HG02678 (cell line): ENCODE measurements at regions not wholly inside any gene's neighbourhood (a gene's known extent, or its start where the extent isn't known, plus 50 kb on each side); places are given as distances from the start of the nearest gene placed in this dataset.

Source experiments
- ATAC-seq: cut with Tn5 transposase; IDR thresholded peaks from one replicate; pipeline ENCODE4 v1.9.1; 2021; ENCODE audit warnings: mild to moderate bottlenecking, moderate library complexity; ENCODE audit not compliant: unreplicated experiment

GRCh38 chr4:44070843-44071242, 377.8 kb downstream of the KCTD8 start:
- no peak for ATAC-seq

GRCh38 chr4:44071959-44072955, 376.4 kb downstream of the KCTD8 start:
- ATAC-seq: no peak

- no peak for ATAC-seq
Measured at GRCh38 chr4:44086753-44087152, 361.9 kb downstream of the KCTD8 start.

- no peak for ATAC-seq
Measured at GRCh38 chr4:44093390-44093789, 355.2 kb downstream of the KCTD8 start.

- no peak for ATAC-seq
Measured at GRCh38 chr4:44098973-44099372, 349.6 kb downstream of the KCTD8 start.

- no peak for ATAC-seq
Measured at GRCh38 chr4:44100456-44100855, 348.2 kb downstream of the KCTD8 start.

GRCh38 chr4:44118971-44119680, 329.5 kb downstream of the KCTD8 start:
- ATAC-seq: no peak

GRCh38 chr4:44120646-44121045, 328.0 kb downstream of the KCTD8 start:
- ATAC-seq: no peak

GRCh38 chr4:44121210-44121609, 327.4 kb downstream of the KCTD8 start:
- no peak for ATAC-seq
